Choroid plexus epithelial cell (primary cell): ENCODE measurements at regions not wholly inside any gene's neighbourhood (a gene's known extent, or its start where the extent isn't known, plus 50 kb on each side); places are given as distances from the start of the nearest gene placed in this dataset.
A peak's percentile ranks its signal among the peaks of the same experiment; 100 is the strongest.

Source experiments
- DNase-seq: peaks from one replicate; pipeline ENCODE4 v3.0.0-alpha.2; 2010; ENCODE audit warnings: low read depth
- H3K4me3 ChIP-seq: 2 replicates; pipeline ENCODE4 v1.5.1; 2011; ENCODE audit warnings: low read depth, mild to moderate bottlenecking, control low read depth, low read length, moderate library complexity
- TF ChIP-seq, protein P1 (sequence below): conservative IDR thresholded peaks from 2 replicates; pipeline ENCODE4 v1.5.1; 2011; ENCODE audit warnings: low read depth, mild to moderate bottlenecking, control low read depth, inconsistent platforms, low read length, moderate library complexity

DNA sequence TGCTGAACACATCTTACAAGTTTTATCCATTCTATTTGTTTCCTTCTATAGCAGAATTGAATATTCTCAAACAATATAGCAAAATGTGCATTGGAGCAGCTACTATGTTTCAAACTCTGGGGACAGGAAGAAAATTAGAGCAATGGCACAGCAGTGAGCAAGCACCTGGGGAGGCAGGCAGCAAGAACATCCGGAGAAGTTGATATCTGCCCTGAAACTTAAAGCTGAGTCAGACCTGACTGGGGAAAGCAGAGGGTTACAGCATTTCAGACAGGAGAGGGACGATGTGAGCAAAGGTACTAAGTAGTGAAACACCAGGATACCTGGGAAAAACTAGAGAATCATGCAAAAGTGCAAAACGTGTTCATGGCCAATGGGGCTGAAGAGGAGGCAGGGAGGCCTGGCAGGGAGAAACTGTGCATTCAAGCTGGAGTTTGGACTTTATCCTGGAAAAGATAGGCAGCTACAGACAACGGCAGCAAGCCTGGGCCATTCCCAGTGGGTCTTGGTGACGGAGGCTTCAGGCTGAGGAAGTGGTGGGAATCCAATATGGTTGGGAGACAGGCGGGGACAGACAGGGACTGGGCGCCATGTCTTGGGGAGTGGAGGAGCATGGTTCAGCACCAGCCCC lies 118.0 kb upstream of the CDKN3 start:
- no peak overlapping the region for H3K4me3 ChIP-seq
- no peak for DNase-seq
- TF ChIP-seq, protein P1, sequence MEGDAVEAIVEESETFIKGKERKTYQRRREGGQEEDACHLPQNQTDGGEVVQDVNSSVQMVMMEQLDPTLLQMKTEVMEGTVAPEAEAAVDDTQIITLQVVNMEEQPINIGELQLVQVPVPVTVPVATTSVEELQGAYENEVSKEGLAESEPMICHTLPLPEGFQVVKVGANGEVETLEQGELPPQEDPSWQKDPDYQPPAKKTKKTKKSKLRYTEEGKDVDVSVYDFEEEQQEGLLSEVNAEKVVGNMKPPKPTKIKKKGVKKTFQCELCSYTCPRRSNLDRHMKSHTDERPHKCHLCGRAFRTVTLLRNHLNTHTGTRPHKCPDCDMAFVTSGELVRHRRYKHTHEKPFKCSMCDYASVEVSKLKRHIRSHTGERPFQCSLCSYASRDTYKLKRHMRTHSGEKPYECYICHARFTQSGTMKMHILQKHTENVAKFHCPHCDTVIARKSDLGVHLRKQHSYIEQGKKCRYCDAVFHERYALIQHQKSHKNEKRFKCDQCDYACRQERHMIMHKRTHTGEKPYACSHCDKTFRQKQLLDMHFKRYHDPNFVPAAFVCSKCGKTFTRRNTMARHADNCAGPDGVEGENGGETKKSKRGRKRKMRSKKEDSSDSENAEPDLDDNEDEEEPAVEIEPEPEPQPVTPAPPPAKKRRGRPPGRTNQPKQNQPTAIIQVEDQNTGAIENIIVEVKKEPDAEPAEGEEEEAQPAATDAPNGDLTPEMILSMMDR, result no peak

- H3K4me3 ChIP-seq, result no peak overlapping the region
- TF ChIP-seq, protein P1, result no peak
These were observed 114.0 kb upstream of the CDKN3 start for GRCh38 chr14:54282849-54283248.

GRCh38 chr14:54285030-54285429 lies 111.8 kb upstream of the CDKN3 start:
- DNase-seq, result no peak
- H3K4me3 ChIP-seq, result no peak overlapping the region
- TF ChIP-seq, protein P1, result no peak

More at GRCh38 chr14:54282849-54283248, 114.0 kb upstream of the CDKN3 start:
- DNase-seq, result no peak

DNA sequence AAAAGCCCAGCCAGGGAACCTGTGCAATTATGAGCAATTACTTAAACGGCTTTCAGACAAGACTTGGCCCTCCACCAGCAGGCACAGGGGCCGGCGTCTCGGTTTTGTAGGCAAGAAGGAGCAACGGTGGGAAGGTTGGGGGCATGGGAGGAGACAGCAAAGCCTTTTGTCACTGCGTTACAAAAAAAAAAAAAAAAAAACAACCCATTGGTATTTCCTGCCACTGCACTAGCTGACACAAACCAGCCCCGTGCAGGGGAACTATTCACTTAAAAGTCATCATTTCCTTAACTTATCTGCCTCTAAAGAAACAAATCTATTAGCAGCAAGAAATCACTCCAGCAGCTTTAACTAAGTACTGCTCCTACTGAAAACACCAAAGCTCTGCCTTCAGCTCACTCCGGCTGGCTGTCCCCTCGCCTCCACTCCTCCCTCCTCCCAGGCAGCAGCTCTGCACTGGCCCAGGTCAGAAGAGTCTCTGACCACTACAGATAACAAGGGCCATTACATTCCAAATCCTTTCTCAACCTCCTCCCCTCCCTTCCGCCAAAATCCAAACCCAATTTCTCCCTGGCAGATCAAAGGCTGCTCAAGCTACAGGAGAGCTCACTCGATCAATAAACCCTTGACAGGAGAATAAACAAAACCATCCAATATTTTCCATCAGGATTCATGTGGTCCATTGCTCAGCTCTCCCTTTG lies 105.2 kb upstream of the CDKN3 start:
- peak; percentile 17 for DNase-seq
- no peak overlapping the region for H3K4me3 ChIP-seq
- TF ChIP-seq, protein P1, result no peak

- no peak overlapping the region for H3K4me3 ChIP-seq
- TF ChIP-seq, protein P1, result no peak
- DNase-seq, result no peak
These were observed 102.0 kb upstream of the CDKN3 start for GRCh38 chr14:54294802-54295201.

DNA sequence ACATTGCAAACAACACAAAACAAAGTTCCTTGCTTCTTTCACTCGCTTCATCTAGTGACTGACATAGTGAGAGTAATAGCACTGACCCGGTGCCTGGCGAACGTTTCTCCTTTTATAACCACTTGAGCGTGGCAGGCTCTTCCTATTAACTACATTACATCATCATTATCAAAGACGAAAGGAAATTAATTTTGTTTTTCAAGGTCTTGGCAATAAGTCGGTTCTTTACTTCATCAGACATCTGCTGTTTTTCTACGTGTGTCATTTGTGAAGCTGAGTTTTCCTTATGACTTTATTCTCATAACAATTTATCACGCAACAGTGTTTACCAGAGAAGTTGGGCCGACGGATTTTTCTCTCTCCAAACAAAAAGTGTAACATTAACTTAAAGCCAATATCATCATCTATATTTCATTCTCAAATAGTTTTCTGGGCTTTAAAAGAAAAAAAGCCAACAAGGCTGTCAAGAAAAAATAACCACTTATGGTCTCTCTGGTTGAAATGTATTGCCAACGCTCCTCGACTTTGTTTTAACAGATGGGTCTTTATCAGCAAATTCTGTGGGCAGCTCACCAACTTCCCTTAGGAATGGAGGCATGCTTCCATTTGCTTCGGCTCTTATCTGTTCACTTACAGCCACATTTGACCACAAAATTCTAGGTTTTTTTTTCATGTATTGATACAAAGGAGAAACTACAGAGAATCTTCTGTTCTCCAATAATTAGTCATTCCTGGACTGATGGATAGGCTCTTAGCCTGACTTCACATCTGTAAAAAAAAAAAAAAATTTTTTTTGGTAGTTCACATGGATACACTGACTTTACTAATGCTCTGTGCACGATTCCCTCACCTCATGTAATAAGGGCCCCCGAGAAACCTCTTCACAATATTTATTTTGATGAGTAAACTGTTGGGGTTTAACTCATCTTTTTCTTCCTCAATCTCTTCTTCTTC lies 97.1 kb upstream of the CDKN3 start:
- TF ChIP-seq, protein P1, result no peak
- H3K4me3 ChIP-seq, result no peak overlapping the region
- peak; percentile 13 for DNase-seq
